Posterior cingulate gyrus (tissue), 11 donors: ENCODE measurements at regions not wholly inside any gene's neighbourhood (a gene's known extent, or its start where the extent isn't known, plus 50 kb on each side); places are given as distances from the start of the nearest gene placed in this dataset.

Experiments
- DNase-seq, 10 donors: peaks; one replicate each; pipeline versions ENCODE4 v3.0.0 to v3.0.0-alpha.2; 2020 to 2021; ENCODE audit warnings: mixed read lengths in 3 of 10
- intact Hi-C: fragments of 100-400 bp; cut with DNase I; formaldehyde crosslinking; loops from one replicate; pipeline ENCODE4 v1.15.1; 2023

- intact Hi-C loops: no loop called here
- DNase-seq: no peak
These were observed 1132.7 kb downstream of the KCNT2 start for GRCh38 chr1:195475568-195475967.

- DNase-seq: no peak
- intact Hi-C loops: no loop called here
These were observed 1135.9 kb downstream of the KCNT2 start for GRCh38 chr1:195472291-195472690.

DNA sequence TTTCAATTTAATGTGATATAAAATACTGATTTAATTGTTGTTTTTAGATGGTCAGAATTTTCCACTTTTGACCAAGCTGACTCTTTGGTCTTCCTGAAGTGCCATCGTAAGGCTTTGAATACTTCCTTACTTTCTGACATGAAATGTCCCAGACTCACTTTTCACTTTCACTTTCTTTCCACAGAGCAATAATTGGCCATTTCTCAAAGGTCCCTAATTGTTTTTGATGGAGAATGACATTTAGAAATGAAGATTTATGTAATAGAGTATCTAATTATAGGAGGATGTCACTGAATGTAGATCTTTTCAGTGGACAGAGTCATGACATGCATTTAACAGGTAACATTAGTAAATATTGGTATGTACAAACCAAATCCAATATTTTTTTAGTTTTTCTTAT is 1141.6 kb downstream of the KCNT2 start:
- DNase-seq: no peak
- intact Hi-C loops: no loop called here

DNA sequence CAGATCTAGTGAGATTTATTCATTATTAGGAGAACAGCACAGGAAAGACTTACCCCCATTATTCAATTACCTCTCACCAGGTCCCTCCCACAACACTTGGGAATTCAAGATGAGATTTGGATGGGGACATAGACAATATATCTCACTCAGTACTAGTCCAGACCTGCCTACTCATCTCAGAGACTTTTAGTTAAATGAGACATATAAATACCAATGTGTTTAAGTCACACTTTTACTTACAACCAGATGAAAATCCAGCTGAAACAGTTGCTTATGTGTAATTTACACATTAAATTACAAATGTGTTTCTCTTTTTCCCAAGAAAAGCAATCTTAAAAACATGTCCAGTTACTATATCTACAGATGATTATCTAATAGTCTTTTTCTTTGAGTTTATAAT is 1145.6 kb downstream of the KCNT2 start:
- intact Hi-C loops: no loop called here

DNA sequence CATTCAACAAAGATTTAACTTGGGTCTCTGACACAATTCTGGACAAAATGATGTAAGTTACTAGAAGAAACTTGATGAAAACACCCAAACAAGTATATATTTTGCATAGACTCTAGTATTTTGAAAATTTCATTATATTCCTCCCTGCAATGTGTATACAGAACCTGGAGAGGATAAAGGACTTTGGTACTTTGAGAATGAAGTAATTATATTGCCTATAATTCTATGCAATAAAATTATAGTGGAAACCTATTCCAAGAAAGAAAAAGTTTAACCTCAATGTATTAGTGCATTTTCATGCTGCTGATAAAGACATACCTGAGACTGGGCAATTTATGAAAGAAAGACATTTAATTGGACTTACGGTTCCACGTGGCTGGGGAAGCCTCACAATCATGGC is 1146.1 kb downstream of the KCNT2 start:
- intact Hi-C loops: no loop called here
- no peak for DNase-seq

More for the DNA sequence above, 1145.6 kb downstream of the KCNT2 start:
- DNase-seq: no peak

GRCh38 chr1:195458365-195458764 is 1149.9 kb downstream of the KCNT2 start:
- DNase-seq: no peak
- intact Hi-C loops: no loop called here

GRCh38 chr1:195450794-195451193 is 1157.4 kb downstream of the KCNT2 start:
- no peak for DNase-seq
- intact Hi-C loops: no loop called here

GRCh38 chr1:195439661-195440060 is 1168.6 kb downstream of the KCNT2 start:
- intact Hi-C loops: no loop called here
- peak in 2 of 10 donors; percentile 43 to 70 for DNase-seq

DNA sequence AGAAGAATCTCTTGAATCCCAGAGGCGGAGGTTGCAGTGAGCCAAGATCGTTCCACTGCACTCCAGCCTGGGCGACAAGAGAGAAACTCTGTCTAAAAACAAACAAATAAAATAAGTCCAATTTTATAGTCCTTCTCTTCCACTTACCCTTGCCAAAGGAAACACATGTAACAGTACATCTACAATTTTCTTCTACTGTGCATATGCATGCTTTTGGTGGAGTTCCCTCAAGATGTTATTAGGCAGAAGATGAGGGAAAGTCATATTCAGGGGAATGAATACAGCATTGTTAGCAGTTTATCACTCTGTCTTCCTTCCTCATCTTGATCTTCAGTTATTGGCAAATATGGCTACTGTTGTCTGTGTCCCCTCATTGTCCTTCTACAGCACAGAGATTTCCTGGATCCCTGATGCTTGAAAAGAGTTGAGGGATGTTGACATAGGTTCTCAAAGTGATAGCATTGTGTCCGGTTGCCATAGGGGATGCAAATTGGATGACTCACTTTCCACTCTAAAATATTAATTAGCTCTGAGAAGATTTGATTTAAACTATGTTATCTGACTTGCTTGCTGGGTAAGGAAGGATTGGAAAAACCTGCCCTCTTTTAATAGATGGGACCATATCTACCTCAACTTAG is 1173.6 kb downstream of the KCNT2 start:
- no peak for DNase-seq
- intact Hi-C loops: no loop called here

GRCh38 chr1:195430826-195431225 is 1177.4 kb downstream of the KCNT2 start:
- intact Hi-C loops: no loop called here
- DNase-seq: no peak

- intact Hi-C loops: no loop called here
- DNase-seq: no peak
These were observed 1179.3 kb downstream of the KCNT2 start for GRCh38 chr1:195428927-195429326.

DNA sequence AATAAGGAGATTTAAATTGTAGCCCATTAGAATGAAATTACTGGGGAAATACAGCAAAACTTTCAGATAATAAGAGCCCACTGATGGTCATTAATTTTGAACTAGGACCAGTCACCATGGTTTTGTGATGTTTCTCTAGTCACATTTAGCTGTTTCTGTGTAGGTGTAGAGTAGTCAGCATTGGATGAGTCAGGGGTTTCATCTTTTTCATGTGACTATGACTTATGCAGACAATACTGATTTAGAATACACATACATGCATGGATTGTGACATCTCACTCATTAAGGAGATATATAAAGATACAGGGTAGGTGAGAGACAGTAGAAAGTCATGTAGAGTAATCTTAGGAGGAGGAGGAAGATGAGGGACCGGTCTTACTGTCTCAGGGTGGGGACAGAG is 1192.7 kb downstream of the KCNT2 start:
- intact Hi-C loops: no loop called here
- no peak for DNase-seq

- intact Hi-C loops: no loop called here
- no peak for DNase-seq
These were observed 1213.7 kb downstream of the KCNT2 start for GRCh38 chr1:195394567-195394966.

DNA sequence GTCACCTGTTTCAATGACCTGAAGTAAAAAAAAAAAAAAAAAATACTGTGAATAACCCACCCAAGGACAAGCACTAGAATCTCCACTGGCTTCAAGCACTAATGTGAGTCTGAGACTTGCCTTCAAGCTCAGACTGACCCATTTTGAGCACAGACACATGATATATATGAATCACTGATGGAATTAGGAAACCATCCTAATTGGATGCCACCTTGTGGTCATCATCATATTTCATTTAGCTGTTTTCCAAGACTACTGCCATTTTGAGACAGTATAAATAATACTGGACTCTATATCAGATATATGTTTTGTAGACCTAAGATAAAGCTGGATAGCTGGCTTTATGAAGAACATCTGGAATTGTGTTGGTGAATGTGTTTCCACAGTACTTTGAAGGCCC is 1232.0 kb downstream of the KCNT2 start:
- intact Hi-C loops: no loop called here
- DNase-seq: no peak

GRCh38 chr1:195373856-195374255 is 1234.4 kb downstream of the KCNT2 start:
- no peak for DNase-seq
- intact Hi-C loops: no loop called here

DNA sequence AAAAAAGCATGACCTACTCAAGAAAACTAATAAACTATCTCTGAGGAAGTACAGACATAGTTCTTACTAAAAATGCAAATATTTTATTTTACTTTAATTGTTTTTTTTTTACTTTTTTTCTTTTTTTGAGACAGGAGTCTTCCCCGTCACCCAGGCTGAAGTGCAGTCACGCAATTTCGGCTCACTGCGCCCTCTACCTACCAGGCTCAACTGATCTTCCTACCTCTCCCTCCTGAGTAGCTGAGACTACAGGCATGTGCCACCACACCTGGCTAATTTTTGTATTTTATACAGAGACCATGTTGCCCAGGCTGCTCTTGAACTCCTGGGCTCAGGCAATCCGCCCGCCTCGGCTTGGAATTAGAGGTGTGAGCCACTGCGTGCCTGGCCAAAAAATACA is 1263.1 kb downstream of the KCNT2 start:
- intact Hi-C loops: no loop called here

DNA sequence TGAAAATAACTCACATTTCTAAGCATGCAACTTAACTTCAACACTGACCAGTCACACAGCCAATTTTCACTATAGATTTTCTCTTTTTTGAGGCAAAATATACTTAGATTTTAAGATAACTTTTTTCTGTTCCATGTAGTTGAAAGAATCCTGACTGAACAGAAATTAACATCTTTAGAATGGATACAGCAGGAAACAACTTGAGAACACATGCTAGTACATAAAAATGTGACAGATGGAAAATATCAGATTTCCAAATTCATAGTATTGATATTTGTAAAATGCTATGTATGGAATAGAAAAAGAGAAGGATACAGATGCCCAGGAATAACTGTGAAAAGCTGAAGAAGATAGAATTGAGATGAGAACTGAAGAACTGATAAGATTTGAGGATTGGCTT is 1270.6 kb downstream of the KCNT2 start:
- intact Hi-C loops: no loop called here

More for the DNA sequence above, 1263.1 kb downstream of the KCNT2 start:
- peak in 1 of 10 donors; percentile 18 for DNase-seq

GRCh38 chr1:195336812-195337211 is 1271.4 kb downstream of the KCNT2 start:
- no peak for DNase-seq
- intact Hi-C loops: no loop called here

More for the DNA sequence above, 1270.6 kb downstream of the KCNT2 start:
- DNase-seq: no peak

DNA sequence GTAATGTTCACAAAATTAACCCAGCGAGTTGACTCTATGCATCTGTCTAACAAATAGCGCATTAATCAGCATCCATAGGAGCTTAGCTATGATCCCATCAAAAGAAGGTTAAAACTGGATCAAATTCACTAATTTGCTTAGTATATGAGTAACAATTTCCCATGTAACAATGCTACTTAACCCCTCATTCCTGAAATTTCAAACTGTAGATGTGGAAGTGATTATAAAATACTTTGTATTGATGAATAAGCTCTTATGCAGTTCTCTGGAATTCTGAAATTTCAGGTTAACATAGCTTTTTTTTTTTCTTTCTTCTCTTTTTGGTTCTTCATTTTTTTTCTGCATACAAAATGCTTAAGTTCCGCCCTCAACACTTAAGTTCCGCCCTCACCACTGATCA is 1272.7 kb downstream of the KCNT2 start:
- DNase-seq: no peak
- intact Hi-C loops: no loop called here

GRCh38 chr1:195332102-195332501 is 1276.1 kb downstream of the KCNT2 start:
- DNase-seq: no peak
- intact Hi-C loops: no loop called here

DNA sequence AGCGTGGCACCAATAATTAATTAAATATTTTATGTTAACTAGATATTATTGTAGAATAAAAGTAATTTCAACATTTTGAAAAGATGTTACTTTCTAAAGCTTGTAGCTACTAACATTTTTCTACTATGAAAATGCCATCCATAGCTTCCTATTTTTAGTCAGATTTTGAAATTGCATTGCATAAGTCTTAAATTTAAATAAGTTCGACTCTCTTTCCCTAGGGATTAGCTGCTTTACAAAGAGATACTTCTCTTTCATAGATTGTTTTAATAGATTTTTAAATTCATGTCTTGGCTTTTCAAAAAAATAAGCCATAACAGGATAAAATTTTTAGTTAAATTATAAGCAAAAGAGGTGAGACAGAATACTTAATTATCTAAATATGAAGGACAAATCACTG is 1279.6 kb downstream of the KCNT2 start:
- no peak for DNase-seq
- intact Hi-C loops: no loop called here

GRCh38 chr1:195328102-195328501 is 1280.1 kb downstream of the KCNT2 start:
- intact Hi-C loops: no loop called here
- DNase-seq: no peak

GRCh38 chr1:195327361-195327760 is 1280.9 kb downstream of the KCNT2 start:
- no peak for DNase-seq
- intact Hi-C loops: no loop called here
